GM21515 (cell line): ENCODE measurements at regions not wholly inside any gene's neighbourhood (a gene's known extent, or its start where the extent isn't known, plus 50 kb on each side); places are given as distances from the start of the nearest gene placed in this dataset.

Experiments
- ATAC-seq: cut with Tn5 transposase; IDR thresholded peaks from one replicate; pipeline ENCODE4 v1.9.1; 2021; ENCODE audit not compliant: unreplicated experiment

DNA sequence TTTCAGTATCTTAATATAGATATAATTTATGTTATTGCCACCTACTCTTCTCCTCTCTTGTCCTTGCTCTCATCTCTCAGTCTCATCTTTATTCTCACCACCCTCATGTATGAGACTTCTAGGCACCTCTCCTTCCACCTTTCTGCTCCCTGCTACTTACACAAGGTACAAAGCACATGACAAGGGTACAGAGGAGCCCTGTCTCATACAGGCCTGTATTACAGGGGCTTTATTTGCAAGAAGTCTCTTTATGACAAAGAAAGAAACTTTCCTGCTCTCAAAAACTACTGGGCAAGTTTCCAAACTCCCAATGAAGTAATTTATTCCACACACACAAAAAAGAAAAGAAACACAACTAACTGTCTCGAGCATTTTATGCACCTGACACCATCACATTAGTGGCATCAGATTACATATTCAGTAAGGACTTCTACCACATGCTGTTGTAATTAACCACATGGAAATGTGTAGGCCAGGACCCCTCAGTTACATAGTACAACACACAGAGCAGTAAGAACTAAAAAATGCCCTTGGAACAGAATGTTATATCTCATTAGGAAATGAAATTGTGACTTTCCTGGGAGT is 253.1 kb downstream of the FZD1 start:
- no peak for ATAC-seq

DNA sequence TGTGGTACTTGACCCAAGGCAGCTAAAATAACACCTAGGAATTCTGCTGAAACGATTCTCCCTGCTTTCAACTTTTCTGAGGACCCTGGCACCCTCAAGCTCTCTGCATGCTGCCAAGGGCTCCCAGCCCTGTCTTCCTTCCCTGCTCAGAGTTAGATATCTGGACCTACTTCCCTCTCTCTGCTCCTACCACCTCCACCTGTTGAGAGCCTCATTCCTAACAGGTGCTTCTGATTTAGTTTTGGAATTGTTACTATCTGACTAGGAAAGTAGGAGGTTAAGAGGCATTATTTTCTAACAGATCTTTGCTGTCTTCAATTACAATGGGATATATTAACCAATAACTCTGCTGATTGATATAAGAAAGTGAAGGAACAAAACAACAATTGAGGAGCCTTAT is 253.8 kb downstream of the FZD1 start:
- ATAC-seq: no peak

DNA sequence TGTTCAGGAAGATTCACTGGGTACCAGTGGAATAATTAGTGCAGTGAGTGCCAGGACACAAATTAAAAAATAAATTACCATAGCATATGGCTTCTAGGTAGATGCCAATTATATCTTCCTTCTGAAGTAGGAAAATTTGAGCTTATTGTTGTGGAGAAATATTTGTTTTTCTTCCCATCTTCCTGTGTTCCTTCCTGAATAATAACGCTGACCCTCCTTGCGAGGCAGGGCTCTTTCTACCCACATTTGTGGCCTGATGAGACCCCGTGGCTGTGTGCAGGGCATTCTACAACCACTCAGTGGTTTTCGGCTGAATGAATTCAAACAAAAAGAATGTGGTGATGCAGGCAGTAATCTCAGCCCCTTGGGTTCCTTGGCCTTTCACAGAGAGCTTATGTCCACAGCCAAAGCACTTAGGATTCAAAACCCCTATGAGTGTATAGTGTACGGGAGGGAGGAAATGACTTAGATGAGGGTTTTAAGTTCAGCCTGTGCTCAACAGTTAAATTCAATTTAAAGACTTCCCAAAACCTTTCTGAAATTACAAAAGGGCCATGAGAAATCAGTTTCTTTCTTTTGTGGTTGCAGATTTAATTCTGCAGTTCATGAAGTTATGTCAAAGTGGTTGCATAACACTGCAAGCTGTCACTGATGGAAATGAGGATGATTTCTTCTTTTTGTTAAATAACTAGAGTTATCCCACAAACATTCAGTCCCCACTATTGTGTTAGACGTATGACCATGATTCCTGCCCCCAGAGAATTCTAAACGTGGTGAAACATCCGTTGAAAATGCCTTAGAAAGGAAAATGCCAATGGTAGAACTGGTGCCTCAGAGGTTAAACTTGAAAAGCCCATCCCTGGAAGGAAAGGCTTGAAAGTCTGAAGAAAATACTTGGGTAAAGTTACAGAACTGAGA is 255.3 kb downstream of the FZD1 start:
- no peak for ATAC-seq

DNA sequence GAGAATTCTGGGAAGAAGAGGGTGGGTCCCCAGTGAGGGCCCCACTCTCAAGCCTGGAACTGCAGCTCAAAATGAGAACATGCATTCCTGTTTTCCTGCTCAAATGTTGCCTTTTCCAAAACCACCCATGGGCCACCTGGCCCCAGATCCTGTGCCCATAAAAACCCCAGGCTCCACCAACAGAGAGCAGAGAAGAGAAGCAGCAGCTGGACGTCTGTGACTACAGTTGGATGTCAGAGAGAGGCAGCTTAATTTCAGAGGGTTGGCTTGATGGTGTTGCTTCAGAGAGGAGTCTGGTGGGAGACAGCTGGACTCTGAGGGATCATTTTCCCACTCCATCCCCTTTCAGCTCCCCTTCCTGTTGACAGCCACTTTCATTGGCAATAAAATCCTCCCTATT is 256.4 kb downstream of the FZD1 start:
- ATAC-seq: no peak

DNA sequence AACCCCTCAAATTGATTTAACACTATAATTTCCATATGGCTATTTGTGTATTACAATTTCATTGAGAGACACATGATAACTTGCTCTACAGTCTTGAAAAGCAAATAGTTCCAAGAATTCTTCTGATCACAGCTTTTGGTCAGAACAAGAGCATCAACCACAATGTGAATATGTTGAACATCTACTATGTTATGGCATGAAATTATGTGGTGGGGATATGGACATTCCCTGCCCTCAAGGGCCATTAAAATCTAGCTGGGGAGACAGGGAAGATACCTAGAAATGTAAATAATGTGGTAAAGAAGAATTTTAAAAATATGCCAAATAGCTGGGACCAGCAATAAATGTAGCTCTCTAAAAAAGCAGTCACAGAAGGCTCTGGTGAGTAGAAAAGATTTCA is 262.2 kb downstream of the FZD1 start:
- ATAC-seq: no peak

DNA sequence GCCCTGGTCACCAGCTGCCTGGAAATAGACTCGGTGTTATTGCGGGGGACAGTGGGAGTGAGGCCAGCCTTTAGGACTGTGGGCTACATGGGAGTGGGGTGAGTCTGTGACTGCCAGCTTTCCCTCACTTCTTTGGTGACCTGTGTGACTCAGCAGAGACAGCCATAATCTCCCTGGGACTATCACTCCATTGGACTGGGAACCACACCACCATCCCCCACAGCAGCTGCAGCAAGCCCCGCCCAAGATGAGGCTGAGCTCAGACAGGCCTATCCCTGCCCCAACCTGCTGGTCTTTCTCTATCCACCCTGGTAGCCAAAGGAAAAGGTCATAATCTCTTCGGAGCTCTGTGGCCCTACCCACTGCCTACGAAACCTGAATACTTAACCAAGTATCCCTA is 263.2 kb downstream of the FZD1 start:
- no peak for ATAC-seq

DNA sequence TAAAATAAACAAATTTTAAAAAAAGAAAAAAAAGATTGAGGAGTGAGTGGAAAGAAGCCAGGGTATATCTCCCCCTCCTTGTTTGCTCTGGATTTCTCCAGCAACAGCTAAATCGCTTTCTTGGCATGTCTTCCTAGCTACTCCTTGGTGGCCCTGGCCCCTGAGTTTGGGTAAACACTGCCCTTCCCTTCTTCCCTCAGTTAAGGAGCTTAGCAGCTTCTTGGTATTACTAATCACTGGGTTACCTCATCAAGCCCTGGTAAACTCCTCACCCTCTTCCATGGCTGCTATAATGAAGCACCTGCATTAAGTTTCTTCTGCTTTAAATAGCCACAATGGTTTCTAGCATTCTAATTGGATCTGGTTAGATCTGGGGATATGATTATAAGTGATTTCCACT is 269.8 kb downstream of the FZD1 start:
- ATAC-seq: no peak

DNA sequence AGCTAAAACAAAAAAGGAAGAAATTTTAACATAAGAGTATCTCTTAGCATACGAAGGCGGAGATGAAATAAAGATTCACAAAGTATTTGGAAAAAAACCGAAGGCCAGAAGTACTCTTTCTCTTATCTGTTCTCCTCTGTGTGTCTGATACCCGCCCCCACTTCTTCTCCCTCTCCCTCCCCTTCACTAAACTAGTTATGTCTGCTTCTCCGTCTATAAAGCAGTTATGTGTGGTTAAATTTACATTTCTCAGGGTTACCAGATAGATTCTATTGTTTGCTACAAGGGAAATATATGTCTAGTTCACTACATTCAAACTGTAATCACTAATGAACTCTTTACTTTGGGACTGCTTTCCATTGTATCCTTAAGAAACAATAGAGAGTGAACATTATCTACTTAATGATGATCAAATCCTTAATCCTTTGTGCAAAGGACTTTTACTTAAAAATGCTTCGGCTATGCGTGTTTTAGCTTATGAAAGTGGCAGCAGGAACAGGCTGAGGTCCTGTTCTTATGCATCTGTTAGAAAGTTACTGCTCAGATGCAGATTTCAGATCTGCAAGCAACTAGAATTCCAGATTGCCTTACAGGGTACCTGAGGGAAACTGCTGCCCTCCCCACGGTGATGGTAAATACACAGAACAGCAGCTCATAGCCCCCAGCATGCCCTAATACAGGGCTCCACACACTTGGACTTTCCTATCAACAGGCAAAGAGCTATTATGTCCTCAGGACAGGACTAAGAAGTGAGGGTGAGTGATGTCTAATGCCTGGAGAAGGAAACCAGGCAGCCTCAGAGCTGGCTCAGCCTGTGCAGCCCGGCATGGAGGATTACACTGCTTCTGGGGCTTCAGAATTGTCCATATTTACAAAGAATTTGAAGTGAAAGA is 273.3 kb downstream of the FZD1 start:
- no peak for ATAC-seq

DNA sequence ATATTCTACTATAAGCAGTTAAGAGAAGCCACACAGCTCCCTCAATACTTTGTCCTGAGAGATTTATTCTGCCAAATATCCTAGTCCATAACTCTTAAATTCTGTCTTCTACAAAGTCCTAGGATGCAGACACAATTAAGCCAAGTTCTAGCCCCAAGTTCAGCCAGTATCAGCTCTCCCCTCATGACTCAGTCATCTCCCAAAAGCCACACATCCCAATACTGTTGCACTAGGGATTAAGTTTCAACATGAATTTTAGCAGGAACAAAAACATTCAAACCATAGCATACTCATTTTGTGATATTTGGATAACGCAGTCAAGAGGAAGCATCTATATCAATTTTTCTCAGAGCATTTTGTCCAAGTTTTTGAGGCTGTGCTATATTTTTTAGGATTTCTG is 277.4 kb downstream of the FZD1 start:
- ATAC-seq: no peak

DNA sequence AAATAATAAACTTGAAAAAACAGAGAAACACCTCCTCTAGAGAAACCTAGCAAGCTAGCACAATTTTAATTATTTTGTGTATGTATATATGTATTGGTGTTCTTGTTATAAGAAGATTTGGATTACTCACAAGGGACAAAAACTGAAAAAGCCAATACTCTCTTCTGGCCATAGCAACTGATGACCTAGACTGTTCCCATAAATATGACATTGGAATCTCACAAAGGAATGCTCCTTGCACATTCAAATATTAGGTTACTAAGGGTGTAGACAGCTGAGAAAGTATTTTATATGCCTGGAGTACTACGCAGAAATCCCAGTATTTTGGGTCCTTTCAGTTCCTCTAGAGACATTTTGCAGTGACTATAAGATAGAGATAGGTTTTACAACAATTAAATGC is 279.4 kb downstream of the FZD1 start:
- ATAC-seq: no peak

DNA sequence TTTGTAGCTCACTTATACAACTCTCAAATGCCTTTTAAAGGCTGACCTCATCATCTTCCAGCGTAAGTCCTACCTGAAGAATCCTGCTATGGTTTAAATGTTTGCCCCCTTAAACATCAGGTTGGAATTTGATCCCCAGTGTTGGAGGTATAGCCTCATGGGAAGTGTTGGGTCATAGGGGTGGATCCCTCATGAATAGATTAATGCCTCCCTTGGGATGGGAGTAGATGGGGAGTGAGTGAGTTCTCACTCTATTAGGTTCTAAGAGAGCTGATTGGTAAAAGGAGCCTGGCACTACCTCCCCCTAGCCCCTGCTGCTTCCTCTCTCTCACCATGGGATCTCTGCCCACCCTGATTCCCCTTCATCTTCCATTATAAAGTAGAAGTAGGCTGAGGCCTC is 285.6 kb downstream of the FZD1 start:
- ATAC-seq: no peak

DNA sequence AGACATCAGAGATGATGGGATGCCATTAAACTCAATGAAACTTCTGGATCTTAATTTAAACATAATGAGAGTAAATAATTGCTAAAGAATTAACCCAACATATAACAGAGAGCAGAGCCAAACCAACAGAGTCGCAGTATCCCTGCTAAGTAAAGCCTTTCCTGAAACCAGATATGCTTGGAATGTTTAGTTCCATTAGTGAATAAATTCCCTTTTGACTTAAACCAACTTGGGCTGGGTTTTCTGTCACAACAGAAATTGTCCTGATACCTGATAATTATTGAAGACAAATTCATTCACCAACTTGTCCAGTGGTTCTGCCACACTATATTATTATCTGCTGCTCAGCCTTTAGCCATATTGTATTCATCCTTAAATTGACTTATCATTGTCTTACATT is 286.7 kb downstream of the FZD1 start:
- ATAC-seq: no peak

DNA sequence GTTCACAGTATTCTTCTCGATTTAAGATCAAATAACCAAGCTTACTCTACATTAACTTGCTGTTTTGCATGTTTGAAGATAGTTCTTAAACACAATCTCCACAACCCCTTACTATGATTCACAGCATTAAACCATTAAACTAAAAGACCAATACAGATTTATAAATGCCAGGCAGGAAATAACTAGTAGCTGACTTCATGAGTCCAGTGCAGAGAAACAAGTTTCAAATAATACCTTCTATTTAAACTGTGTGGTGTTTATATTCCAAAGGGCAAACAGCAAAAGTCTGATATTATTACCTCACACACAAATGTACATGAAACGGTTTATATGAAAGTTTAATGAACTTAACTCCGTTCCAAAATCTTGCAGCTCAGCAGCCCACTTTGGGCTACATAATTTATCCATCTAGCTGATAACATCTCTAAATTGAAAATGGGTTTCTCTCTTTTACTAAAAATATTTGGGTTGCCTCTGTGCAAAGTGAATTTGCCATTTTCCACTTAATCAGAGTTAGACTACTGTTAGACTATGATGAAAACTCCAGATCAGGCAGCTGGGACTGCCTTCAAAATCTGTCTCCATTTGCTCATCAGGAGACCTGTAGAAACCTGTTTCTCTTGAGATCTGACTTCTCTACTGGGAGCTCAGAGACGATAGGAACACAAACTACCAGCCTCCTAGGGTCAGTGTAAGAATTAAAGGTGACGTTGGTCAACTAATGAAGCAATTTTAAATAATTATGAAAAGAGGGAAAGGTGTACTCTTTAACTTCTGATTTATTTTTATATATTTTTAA is 287.3 kb downstream of the FZD1 start:
- ATAC-seq: no peak

DNA sequence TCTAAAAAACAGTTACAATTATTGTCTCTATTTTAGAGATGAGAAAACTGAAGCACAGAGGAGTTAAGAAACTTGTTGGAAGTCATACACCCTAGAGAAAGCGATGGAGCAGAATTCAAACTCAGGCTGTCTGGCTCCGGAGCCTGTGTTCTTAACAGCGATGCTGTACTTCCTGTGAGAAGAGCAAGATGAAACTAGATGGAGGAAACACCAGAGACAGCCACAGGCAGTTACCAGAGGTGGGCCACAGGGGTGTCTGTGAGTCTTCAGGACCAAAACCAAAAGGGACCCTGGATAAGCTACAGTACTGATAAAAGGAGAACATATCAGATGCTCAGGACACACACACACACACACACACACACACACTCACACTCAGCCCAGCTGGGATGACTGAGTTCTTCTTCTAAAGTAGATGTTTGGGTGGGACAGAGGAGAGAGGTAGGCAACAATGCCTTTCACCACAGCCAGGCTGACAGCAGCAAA is 289.2 kb downstream of the FZD1 start:
- no peak for ATAC-seq

DNA sequence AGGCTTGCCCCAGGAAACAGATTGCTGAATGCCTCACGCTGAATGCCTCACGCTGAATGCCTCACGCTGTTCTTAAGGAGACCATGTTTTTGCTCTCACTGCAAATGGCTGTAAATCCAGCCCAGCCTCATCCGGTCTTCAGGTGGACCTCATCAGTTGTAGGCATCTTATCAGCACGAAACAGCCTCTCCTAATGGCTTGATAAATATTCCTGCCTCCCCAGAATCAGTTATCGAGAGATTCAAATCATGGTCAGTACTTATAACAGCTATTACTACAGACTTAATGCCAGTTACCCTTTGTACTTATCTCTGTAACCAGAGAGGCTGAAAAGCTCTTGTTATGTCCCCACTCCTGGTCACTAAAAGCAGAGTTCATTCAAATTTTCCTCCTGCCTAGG is 290.6 kb downstream of the FZD1 start:
- no peak for ATAC-seq

DNA sequence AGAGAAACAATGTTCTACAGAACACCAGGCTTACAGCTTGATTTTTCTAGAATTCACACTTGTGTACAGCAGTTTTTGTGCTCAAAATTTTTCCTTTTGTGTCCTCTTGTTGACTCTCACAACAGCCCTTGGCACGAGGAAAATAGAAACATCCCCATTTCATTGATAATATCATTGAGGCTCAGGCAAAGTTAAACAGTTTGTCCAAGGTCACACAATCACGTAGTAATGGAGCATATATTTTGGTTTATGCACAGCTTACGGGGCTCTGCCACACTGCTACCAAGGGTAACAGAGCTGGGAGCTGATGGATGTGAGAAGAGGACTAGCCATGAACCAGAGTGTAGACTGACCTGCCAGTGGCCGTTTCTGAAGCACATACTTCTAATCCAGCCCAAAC is 292.0 kb downstream of the FZD1 start:
- ATAC-seq: no peak

DNA sequence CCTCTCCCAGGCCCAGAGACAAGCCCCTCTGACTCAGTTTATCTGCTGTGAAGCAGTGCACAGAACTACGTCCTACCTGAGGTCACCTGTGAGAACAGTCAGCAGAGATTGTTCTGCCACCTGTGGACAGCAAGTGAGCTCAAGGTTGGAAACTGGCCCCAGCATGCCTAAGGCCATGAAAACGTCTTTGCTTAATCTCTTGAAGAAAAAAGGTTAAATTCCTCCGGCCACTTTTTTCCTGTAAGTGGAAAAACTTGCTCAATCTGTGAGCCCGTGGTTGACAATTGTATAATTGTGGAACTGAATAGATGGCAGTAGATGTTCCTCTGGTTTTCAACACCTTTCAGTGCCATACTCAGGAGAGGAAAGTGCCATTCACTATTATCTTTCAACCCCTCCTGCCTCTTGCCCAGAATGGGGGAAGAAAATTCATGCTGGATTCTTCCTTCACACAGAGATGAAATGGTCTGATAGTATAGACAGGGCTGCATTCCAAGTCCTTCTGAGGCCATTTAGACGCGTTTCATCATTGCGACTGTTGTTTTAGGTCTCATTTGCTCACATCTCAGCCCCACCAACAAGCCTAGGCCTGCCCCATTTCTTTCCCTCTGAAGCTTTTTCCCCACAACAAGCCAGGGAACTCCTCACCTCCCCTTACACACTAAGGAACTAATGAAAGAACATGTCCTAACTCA is 292.9 kb downstream of the FZD1 start:
- ATAC-seq: no peak

DNA sequence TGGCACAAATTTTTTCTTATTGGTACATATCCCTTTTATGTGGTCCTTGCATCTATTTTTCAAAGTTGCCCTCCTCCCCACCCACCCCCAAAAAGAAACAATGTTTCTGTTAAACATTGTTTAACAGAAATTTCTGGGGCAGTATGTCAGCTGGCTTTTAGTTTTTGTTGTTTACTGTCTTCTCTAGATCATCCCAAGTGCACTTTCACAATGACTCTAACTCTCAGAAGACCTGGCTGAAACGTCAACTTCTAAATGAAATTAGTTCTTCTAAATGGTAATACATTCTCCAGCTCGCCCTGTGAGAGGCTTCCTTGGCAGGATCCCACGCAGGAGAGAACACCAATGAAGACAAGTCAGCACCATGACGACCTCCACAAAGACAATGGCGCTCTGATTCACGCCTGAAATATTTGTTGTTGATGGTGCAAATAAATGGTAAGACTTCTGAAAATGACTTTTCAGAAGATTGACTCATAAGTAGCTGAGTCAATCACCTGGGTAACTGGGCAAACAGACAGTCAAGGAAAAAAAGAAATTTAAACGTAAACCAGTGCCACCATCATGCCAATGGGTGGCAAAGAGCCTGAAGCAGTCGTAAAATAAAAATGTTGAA is 293.7 kb downstream of the FZD1 start:
- peak; percentile 81 for ATAC-seq

DNA sequence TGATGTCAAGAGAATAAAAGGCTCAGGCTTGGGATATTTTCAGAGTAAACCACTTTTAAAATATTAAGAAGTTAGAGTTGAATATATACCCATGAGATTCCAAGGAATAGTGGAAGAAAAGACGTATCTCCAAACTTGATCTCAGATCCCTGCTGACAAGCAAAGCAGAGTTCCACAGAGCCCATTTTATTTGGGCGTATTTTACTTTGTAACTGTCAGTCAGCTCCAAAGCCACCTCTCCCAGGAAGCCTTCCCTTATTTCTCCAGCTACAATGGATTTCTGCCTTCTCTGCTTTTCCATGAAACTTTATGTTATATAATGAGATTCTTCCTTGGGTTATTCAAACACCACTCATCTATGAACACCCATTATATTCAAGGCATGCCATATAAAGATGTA is 295.7 kb downstream of the FZD1 start:
- no peak for ATAC-seq

DNA sequence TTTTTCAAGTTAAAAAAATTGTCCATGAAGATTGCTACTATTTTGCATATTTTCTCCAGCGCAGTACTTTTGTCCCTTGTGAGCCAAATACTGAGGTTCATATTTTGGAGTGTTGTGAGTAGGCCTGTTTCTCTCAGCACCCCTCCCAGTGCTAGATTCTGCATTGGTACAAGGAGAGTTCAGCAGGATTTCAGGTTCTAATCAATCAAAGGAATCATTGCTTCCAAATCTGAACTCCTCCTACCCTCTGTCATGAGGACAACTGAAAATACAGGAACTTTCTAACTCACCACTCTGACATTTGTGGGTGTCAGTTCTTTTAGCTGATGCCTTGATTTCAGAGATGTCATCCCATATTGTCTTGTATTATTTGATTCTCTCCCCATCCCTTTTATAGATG is 299.9 kb downstream of the FZD1 start:
- no peak for ATAC-seq
